AG10803 (cell line): ENCODE measurements at regions not wholly inside any gene's neighbourhood (a gene's known extent, or its start where the extent isn't known, plus 50 kb on each side); places are given as distances from the start of the nearest gene placed in this dataset.

Source experiments
- DNase-seq: peaks from one replicate; pipeline ENCODE4 v3.0.0; 2010; ENCODE audit warnings: low read depth
- H3K4me3 ChIP-seq: 2 replicates; pipeline ENCODE4 v1.5.1; 2011; ENCODE audit warnings: mild to moderate bottlenecking, low read length, control low read depth
- TF ChIP-seq, protein P1 (sequence below): conservative IDR thresholded peaks from 2 replicates; pipeline ENCODE4 v1.5.1; 2011; ENCODE audit warnings: mild to moderate bottlenecking, low read length, control low read depth, inconsistent platforms

DNA sequence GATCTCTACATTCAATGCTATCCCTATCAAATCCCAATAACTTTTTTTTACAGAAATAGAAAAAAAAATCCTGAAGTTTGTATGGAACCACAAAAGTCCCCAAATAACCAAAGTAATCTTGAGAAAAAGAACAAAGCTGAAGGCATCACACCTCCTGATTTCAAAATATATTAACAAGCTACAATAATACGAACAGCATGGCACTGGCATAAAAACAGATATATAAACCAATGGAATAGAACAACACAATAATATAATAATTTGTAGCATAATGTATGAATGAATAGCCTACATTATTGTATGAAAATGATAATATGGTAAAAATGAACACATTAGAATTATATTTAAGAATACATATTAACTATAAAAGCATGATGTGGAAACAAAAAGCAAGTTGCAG lies 76.7 kb upstream of the TMC3 start:
- TF ChIP-seq, protein P1, sequence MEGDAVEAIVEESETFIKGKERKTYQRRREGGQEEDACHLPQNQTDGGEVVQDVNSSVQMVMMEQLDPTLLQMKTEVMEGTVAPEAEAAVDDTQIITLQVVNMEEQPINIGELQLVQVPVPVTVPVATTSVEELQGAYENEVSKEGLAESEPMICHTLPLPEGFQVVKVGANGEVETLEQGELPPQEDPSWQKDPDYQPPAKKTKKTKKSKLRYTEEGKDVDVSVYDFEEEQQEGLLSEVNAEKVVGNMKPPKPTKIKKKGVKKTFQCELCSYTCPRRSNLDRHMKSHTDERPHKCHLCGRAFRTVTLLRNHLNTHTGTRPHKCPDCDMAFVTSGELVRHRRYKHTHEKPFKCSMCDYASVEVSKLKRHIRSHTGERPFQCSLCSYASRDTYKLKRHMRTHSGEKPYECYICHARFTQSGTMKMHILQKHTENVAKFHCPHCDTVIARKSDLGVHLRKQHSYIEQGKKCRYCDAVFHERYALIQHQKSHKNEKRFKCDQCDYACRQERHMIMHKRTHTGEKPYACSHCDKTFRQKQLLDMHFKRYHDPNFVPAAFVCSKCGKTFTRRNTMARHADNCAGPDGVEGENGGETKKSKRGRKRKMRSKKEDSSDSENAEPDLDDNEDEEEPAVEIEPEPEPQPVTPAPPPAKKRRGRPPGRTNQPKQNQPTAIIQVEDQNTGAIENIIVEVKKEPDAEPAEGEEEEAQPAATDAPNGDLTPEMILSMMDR = no peak
- no peak overlapping the region for H3K4me3 ChIP-seq
- no peak for DNase-seq

DNA sequence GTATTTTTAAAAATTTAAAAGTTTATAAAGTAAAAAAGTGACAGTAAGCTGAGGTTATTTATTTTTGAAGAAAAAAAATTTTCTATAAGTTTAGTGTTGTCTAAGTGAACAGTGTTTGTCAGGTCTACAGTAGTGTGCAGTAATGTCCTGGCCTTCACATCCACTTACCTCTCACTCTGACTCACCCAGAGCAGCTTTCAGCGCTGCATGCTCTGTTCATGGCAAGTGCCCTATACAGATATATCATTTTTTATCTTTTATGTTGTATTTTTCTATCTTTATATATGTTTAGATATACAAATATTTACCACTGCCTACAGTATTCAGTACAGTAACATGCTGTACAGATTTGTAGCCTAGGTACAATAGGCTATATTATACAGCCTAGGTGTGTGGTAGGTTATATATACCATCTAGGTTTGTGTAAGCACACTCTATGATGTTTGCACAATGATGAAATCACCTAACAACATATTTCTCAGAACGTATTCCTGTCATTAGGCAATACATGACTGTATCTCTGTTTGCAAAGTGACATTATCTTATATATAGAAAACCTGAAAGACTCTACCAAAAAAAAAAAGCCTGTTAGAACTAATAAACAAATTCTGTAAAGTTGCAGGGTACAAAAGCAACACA lies 75.9 kb upstream of the TMC3 start:
- TF ChIP-seq, protein P1 = no peak
- no peak for DNase-seq
- H3K4me3 ChIP-seq = no peak overlapping the region

DNA sequence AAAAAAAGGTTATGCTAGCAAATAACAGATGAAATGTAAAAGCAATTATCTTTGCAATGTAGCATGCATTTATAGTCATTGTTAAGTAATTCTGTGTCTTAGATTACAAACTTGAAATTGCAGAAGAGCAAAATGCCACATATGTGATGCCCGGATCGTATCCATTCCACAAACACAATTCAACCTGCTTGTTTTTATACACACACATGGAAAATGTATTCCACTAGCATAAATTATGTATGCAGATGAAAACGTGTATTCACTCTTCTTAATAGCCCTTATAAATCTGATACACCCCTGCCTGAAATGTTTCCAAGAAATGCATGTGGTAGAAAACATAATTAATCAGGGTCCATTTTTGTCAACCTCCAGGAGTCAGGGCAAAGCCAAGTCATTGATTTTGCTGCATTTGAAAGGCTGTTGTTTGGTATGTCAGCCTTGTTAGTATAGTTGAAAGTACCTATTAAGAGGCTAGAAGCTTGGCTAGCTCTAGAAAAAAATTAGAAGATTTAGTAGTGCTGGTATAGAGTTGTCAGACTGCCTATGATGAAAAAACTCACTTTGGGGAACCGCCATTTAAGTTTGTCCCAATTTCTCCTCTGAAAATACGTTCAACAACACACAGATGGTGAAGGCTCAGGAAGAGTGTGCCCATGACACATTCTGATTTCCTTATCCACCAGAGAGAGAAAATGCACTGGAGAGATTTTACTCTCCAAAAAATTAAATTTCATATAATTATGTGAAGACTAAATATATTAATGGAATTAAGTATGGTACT lies 69.2 kb upstream of the TMC3 start:
- no peak overlapping the region for H3K4me3 ChIP-seq
- DNase-seq = no peak
- TF ChIP-seq, protein P1 = no peak

DNA sequence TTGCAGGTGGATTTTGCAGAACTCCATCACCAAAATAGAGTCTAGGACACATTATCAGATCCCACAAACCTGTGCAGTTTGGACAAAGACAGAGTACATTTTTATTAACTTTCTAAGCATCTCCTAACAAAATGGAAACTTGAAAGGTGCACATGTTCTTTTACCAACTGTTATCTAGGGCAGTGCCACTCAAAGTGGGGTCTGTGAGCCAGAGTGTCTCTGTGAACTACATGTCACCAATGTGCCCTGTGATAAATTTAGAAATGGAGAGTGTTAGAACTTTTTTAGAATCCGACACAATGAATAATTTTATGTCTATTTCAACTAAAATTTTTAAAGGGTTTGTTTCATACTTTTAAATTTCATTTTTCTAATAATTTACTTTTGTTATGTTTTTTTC lies 68.4 kb upstream of the TMC3 start:
- TF ChIP-seq, protein P1 = no peak
- no peak for DNase-seq
- H3K4me3 ChIP-seq = no peak overlapping the region

DNA sequence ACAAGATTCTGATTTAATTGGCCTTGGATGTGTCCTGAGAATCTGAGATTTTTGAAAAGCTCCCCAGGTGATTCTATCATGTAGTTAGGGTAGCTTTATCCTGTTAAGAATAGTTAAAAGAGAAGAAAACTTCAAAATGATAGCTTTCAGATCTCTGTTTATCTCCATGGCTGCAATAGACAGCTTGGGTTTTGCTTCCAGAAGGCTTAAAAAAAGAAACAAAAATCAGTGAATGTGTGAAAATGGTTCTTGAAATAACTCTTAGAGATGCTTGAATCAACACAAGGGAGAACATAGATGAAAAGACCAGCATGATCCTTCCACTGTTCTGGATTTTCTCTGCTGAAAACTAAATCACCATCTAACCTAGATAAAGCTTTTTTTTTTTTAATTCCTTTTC lies 60.8 kb upstream of the TMC3 start:
- H3K4me3 ChIP-seq = no peak overlapping the region
- no peak for DNase-seq
- TF ChIP-seq, protein P1 = no peak

DNA sequence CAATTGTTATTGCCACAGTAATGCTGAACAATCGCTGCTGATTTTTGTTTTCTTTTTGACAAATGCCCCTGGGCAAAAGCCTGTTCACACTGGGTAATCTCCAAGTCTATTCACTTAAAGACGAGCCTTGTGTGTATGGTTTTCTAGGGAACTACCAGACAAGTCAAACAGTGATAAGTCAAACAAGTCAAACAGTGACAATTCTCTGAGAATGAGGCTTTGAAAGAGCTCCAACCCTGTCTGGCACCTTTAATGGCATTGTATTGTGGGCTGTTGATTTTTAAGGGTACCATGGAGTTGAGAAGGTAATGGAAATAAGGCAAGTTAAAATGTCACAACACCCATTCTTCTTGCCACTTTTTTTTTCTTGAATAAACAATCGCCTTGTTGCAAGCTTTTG lies 59.4 kb upstream of the TMC3 start:
- no peak for DNase-seq
- TF ChIP-seq, protein P1 = no peak
- no peak overlapping the region for H3K4me3 ChIP-seq

DNA sequence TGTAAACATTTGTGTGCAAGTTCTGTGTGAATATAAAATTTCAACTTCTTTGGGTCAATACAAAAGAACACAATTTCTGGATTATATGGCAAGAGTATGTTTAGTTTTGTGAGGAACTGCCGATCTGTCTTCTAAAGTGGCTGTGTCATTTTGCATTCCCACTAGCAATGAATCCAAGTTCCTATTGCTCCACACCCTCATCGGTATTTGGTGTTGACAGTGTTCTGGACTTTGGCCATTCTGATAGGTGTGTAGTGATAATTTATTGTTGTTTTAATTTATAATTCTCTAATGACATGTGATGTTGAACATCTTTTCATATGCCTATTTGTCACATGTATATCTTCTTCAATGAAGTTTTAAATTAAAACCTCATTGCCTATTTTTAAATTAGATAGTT lies 58.2 kb upstream of the TMC3 start:
- TF ChIP-seq, protein P1 = no peak
- no peak overlapping the region for H3K4me3 ChIP-seq
- no peak for DNase-seq
